ENCODE measurements at regions not wholly inside any gene's neighbourhood (a gene's known extent, or its start where the extent isn't known, plus 50 kb on each side); places are given as distances from the start of the nearest gene placed in this dataset.

DNA sequence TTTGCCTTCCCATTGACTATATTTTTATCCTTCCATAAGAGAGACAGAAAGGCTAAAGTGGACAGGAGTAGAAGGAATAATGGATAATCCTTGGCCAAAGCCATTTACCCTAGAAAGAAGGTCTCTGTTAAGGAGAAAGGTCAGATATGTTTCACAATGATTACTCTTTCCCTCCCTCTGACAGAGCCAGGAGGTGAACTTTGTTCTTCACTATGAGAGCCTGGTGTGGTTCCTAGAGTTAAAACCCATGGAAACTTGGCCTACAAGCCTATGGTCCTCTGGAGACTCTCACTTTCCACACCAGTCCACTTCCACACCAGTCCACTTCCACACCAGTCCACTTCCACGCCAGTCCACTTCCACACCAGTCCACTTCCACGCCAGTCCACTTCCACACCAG is 479.9 kb upstream of the ZP4 start:
- H3K9me3 ChIP-seq (replicated peaks; ENCODE audit: insufficient read depth, low read length) = no peaks in the 10 kb centered on the region
- no peaks in the 10 kb centered on the region for H3K9me2 ChIP-seq (replicated peaks; ENCODE audit: insufficient read depth, low read length)
- no peaks in the 10 kb centered on the region for H3K79me2 ChIP-seq (ENCODE audit: low read length)
- DNase-seq = no peak
- no peak overlapping the region for H3K9ac ChIP-seq (ENCODE audit: low read length)
- H3K27ac ChIP-seq (ENCODE audit: low read length) = no peak overlapping the region
- no peaks in the 10 kb centered on the region for H4K20me1 ChIP-seq (ENCODE audit: insufficient read depth, low read length)
- H3K4me1 ChIP-seq (ENCODE audit: low read length) = no peaks in the 10 kb centered on the region
- no peak overlapping the region for H2AFZ ChIP-seq (ENCODE audit: low read length)
- no peaks in the 10 kb centered on the region for H3K27me3 ChIP-seq (replicated peaks; ENCODE audit: insufficient read depth, low read length)
- H3K4me2 ChIP-seq (ENCODE audit: low read depth, low read length) = no peak overlapping the region
- TF ChIP-seq EZH2 (optimal IDR thresholded peaks at IDR 0.05; ENCODE audit: low read depth, low read length) (no peak), CTCF (IDR thresholded peaks at IDR 0.05; ENCODE audit: low read length) (no peak), EZH2phosphoT487 (IDR thresholded peaks at IDR 0.05; ENCODE audit: low read length) (no peak)
- H3F3A ChIP-seq (ENCODE audit: insufficient read depth, low read length) = no peaks in the 10 kb centered on the region
- H3K36me3 ChIP-seq (replicated peaks; ENCODE audit: insufficient read depth, low read length) = no peaks in the 10 kb centered on the region
- no peak overlapping the region for H3K4me3 ChIP-seq (ENCODE audit: low read length)

GRCh38 chr1:238364214-238364892 is 473.6 kb upstream of the ZP4 start:
- DNase-seq = no peak
- H3K27me3 ChIP-seq (replicated peaks; ENCODE audit: insufficient read depth, low read length) = no peaks in the 10 kb centered on the region
- H3K4me3 ChIP-seq (ENCODE audit: low read length) = no peak overlapping the region
- H3K79me2 ChIP-seq (ENCODE audit: low read length) = no peaks in the 10 kb centered on the region
- H4K20me1 ChIP-seq (ENCODE audit: insufficient read depth, low read length) = no peaks in the 10 kb centered on the region
- no peaks in the 10 kb centered on the region for H3K9me2 ChIP-seq (replicated peaks; ENCODE audit: insufficient read depth, low read length)
- TF ChIP-seq EZH2 (optimal IDR thresholded peaks at IDR 0.05; ENCODE audit: low read depth, low read length) (no peak), EZH2phosphoT487 (IDR thresholded peaks at IDR 0.05; ENCODE audit: low read length) (no peak), CTCF (IDR thresholded peaks at IDR 0.05; ENCODE audit: low read length) (no peak)
- H2AFZ ChIP-seq (ENCODE audit: low read length) = no peak overlapping the region
- no peaks in the 10 kb centered on the region for H3K4me1 ChIP-seq (ENCODE audit: low read length)
- no peak overlapping the region for H3K4me2 ChIP-seq (ENCODE audit: low read depth, low read length)
- no peak overlapping the region for H3K27ac ChIP-seq (ENCODE audit: low read length)
- H3K36me3 ChIP-seq (replicated peaks; ENCODE audit: insufficient read depth, low read length) = no peaks in the 10 kb centered on the region
- no peaks in the 10 kb centered on the region for H3K9me3 ChIP-seq (replicated peaks; ENCODE audit: insufficient read depth, low read length)
- H3K9ac ChIP-seq (ENCODE audit: low read length) = no peak overlapping the region
- H3F3A ChIP-seq (ENCODE audit: insufficient read depth, low read length) = no peaks in the 10 kb centered on the region

GRCh38 chr1:238360474-238360873 is 469.8 kb upstream of the ZP4 start:
- Histone ChIP-seq H3K27ac (ENCODE audit: low read length) (no peak overlapping the region), H3K9ac (ENCODE audit: low read length) (no peak overlapping the region), H3F3A (ENCODE audit: insufficient read depth, low read length) (no peaks in the 10 kb centered on the region), H3K4me3 (ENCODE audit: low read length) (no peak overlapping the region), H3K4me1 (ENCODE audit: low read length) (no peaks in the 10 kb centered on the region), H4K20me1 (ENCODE audit: insufficient read depth, low read length) (no peaks in the 10 kb centered on the region), H2AFZ (ENCODE audit: low read length) (no peak overlapping the region), H3K79me2 (ENCODE audit: low read length) (no peaks in the 10 kb centered on the region), H3K36me3 (replicated peaks; ENCODE audit: insufficient read depth, low read length) (no peaks in the 10 kb centered on the region), H3K9me2 (replicated peaks; ENCODE audit: insufficient read depth, low read length) (no peaks in the 10 kb centered on the region), H3K4me2 (ENCODE audit: low read depth, low read length) (no peak overlapping the region), H3K9me3 (replicated peaks; ENCODE audit: insufficient read depth, low read length) (no peaks in the 10 kb centered on the region), H3K27me3 (replicated peaks; ENCODE audit: insufficient read depth, low read length) (no peaks in the 10 kb centered on the region)
- TF ChIP-seq EZH2phosphoT487 (IDR thresholded peaks at IDR 0.05; ENCODE audit: low read length) (no peak), EZH2 (optimal IDR thresholded peaks at IDR 0.05; ENCODE audit: low read depth, low read length) (no peak), CTCF (IDR thresholded peaks at IDR 0.05; ENCODE audit: low read length) (no peak)
- DNase-seq = no peak

Measured in MM.1S (cell line).